Activated naive CD4-positive, alpha-beta T cell treated with anti-CD3 and anti-CD28 coated beads for 36 hours (primary cell): ENCODE measurements at regions not wholly inside any gene's neighbourhood (a gene's known extent, or its start where the extent isn't known, plus 50 kb on each side); places are given as distances from the start of the nearest gene placed in this dataset.

Source experiments
- CTCF ChIA-PET: fragments of 350-600 bp; sonication (Branson Sonifier 250); formaldehyde crosslinking; loops from one replicate; lab custom pipeline; 2021; ENCODE audit warnings: antibody characterized with exemption; lab: Charles Lee
- DNase-seq: peaks from one replicate; pipeline ENCODE4 v3.0.0-alpha.2; 2020
- H3K27ac Mint-ChIP-seq: one replicate; pipeline ENCODE4 v1.8.0; 2021; ENCODE audit warnings: mild to moderate bottlenecking, mixed read lengths
- H3K27me3 Mint-ChIP-seq: one replicate; pipeline ENCODE4 v1.8.0; 2021; ENCODE audit warnings: low read depth, mixed read lengths
- H3K36me3 Mint-ChIP-seq: one replicate; pipeline ENCODE4 v1.8.0; 2021; ENCODE audit warnings: low read depth, mixed read lengths
- H3K4me1 Mint-ChIP-seq: one replicate; pipeline ENCODE4 v1.8.0; 2021; ENCODE audit warnings: low read depth, mixed read lengths
- H3K4me3 Mint-ChIP-seq: one replicate; pipeline ENCODE4 v1.8.0; 2021; ENCODE audit warnings: mild to moderate bottlenecking, moderate library complexity, mixed read lengths
- H3K9me3 Mint-ChIP-seq: one replicate; pipeline ENCODE4 v1.8.0; 2021; ENCODE audit warnings: mixed read lengths
- intact Hi-C: fragments of 100-400 bp; cut with micrococcal nuclease; formaldehyde crosslinking; loops from one replicate; pipeline ENCODE4 v1.15.1; 2023

GRCh38 chr5:54725391-54726280 is 208.1 kb downstream of the SNX18 start:
- H3K27ac Mint-ChIP-seq: no peak overlapping the region
- H3K4me3 Mint-ChIP-seq: no peak overlapping the region
- intact Hi-C loops: no loop called here
- no peaks in the 10 kb centered on the region for H3K4me1 Mint-ChIP-seq
- no peaks in the 10 kb centered on the region for H3K36me3 Mint-ChIP-seq
- CTCF ChIA-PET: no interaction called here
- no peaks in the 10 kb centered on the region for H3K27me3 Mint-ChIP-seq
- no peaks in the 10 kb centered on the region for H3K9me3 Mint-ChIP-seq
- DNase-seq: no peak

GRCh38 chr5:54722846-54723433 is 205.4 kb downstream of the SNX18 start:
- H3K4me3 Mint-ChIP-seq: no peak overlapping the region
- no peak overlapping the region for H3K27ac Mint-ChIP-seq
- H3K9me3 Mint-ChIP-seq: no peaks in the 10 kb centered on the region
- peaks cover 3% of the 10 kb centered on the region for H3K4me1 Mint-ChIP-seq
- intact Hi-C loops: no loop called here
- DNase-seq: no peak
- no peaks in the 10 kb centered on the region for H3K36me3 Mint-ChIP-seq
- no peaks in the 10 kb centered on the region for H3K27me3 Mint-ChIP-seq
- CTCF ChIA-PET: interaction anchor here (1.0 kb wide), 1 partner anchor 205 kb away, joined by 3 read pairs; no protein-coding TSS in a partner anchor

DNA sequence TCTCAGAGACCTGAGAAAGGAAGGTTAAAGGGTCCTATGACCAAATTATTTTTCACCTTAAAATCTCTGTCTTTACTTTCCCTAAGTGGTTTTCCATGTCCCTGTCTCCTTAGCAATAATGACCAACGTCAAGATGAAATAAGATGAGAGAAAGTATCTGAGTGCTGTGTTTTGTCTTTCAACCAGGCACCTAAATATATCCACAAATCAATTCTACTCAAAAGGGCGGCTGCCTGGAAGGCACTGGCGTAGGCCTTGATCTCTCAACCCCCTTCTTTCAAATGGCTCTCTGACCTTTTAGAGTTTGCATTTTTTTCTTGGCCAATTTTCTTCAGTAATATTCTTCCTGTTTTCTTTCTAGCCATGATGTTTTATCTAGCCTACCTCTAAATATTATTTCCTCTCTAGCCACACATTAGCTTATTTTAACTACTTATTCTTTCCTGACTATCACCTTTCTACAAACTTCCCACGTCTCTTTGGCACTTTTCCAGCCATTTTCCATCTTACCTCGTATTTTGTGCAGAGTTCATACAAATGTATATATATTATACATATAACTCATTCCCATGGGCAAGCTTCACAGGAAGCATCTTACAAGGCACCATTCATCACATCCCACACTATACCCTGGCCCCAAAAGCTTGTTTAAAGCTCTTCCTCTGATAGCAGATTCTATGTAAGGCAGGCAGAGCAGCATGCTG is 204.5 kb downstream of the SNX18 start:
- DNase-seq: no peak
- CTCF ChIA-PET: interaction anchor here (1.0 kb wide), 1 partner anchor 204 kb away, joined by 3 read pairs; no protein-coding TSS in a partner anchor
- no peaks in the 10 kb centered on the region for H3K36me3 Mint-ChIP-seq
- H3K4me3 Mint-ChIP-seq: no peak overlapping the region
- H3K4me1 Mint-ChIP-seq: peaks cover 7% of the 10 kb centered on the region
- H3K9me3 Mint-ChIP-seq: no peaks in the 10 kb centered on the region
- no peak overlapping the region for H3K27ac Mint-ChIP-seq
- H3K27me3 Mint-ChIP-seq: no peaks in the 10 kb centered on the region
- intact Hi-C loops: loop anchor here (2.0 kb wide), 1 partner anchor 75 kb away; no protein-coding TSS in a partner anchor

DNA sequence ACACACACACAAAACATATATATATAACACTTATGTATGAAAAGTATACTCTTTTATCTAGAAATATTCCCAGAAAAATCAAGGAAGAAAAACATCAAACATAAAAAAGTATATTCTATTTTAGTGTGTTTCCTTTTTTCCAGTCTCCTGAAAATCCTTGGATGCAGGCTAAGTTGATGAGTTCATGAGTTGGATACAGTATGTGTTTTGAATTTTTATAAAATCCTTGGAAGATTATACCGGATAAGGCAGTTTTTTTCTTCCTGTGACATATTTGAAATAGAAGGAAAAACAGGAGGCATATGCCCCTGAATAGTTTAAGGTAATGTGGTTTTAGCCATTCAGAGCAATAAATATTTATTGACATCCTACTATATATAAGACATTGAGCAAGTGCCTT is 203.6 kb downstream of the SNX18 start:
- no peaks in the 10 kb centered on the region for H3K27me3 Mint-ChIP-seq
- H3K9me3 Mint-ChIP-seq: peaks cover 2% of the 10 kb centered on the region
- H3K36me3 Mint-ChIP-seq: no peaks in the 10 kb centered on the region
- H3K4me3 Mint-ChIP-seq: no peak overlapping the region
- H3K27ac Mint-ChIP-seq: no peak overlapping the region
- intact Hi-C loops: loop anchor here (2.0 kb wide), 1 partner anchor 74 kb away; no protein-coding TSS in a partner anchor
- H3K4me1 Mint-ChIP-seq: peaks cover 7% of the 10 kb centered on the region
- CTCF ChIA-PET: no interaction called here
- DNase-seq: no peak

DNA sequence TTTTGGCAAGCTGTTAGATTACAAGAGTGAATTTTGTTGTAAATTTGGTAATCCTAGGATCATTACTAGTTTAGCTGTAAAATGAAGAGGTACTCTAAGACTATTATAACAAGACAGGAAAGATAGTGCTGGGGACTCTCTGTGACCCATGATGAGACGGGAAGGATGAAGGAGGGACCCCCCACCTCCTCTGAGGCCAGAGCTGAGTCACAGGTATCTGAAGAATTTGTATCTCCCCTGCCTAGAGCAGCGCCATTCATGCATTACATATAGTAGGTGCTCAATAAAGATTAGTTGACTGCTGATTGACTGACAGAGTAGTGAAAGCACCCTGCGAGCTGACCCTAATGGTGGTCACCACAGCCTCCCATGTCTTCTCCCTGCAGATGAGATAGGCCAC is 202.8 kb downstream of the SNX18 start:
- no peak for DNase-seq
- Mint-ChIP-seq H3K27me3 (no peaks in the 10 kb centered on the region), H3K36me3 (no peaks in the 10 kb centered on the region), H3K4me3 (no peak overlapping the region), H3K27ac (no peak overlapping the region), H3K9me3 (peaks cover 2% of the 10 kb centered on the region), H3K4me1 (peaks cover 7% of the 10 kb centered on the region)
- intact Hi-C loops: loop anchor here (2.0 kb wide), 1 partner anchor 74 kb away; no protein-coding TSS in a partner anchor
- CTCF ChIA-PET: no interaction called here

DNA sequence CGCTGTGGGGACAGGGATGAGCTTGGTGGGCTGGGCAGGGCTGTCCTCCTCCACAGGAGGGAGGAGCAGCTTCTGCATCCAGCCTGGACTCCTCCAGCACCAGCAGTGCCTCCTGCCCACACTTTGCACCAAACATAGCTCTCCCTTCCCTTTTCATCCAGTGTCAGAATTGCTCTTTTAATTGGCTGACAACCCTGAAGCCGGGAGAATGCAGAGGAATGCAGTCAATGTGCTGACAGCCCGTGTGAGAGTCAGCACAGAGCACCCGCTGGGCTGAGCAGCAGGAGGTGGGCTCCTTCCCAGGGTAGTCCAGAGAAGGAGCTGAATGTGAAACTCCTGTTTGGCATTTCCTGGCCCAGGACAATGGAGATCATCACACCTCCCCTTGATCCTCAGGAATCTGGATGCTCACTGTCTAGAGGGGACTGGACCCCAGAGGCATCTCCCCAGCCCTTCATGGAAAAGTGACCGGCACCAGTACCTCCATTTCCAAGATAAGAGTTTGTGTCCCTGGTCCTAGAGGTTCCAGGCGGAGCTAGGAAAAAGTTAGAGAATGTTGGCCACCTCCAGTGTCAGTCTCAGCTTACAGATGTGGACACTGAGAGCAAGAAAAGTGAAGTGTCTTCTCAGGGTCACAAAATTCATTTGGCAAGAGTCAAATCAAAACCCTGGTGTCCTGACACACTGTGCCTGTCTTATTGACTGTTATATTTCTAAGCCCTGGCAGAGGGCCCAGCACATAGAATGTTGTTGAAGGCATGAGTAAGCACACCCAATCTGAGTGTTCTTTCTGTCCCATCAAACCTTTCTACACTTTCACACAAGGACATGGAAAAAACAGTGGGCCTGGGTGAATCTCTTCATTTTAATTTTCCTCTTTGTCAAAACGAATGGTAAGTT is 202.1 kb downstream of the SNX18 start:
- Mint-ChIP-seq H3K27me3 (no peaks in the 10 kb centered on the region), H3K4me1 (peaks cover 7% of the 10 kb centered on the region), H3K4me3 (no peak overlapping the region), H3K9me3 (peaks cover 2% of the 10 kb centered on the region), H3K36me3 (no peaks in the 10 kb centered on the region), H3K27ac (no peak overlapping the region)
- intact Hi-C loops: loop anchor here (2.0 kb wide), 1 partner anchor 73 kb away; no protein-coding TSS in a partner anchor
- CTCF ChIA-PET: no interaction called here
- peak; percentile 29 for DNase-seq

DNA sequence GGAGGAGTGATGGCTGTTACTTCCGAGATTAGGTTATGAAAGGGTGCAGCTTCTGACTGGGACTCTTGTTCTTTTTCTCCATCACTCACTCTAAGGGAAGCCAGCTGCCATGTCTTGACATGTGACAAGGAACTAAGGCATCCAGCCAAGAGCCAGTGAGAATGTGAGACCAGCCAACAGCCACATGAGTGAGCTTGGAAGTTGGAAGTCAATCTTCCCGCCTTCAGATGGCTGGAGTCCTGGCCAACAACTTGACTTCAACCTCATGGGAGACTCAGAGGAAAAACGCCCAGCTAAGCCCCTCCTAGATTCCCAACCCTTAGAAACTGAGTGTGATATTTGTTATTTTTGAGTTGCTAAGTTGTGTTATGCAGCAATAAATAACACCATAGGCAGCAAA is 201.1 kb downstream of the SNX18 start:
- CTCF ChIA-PET: interaction anchor here (0.7 kb wide), 1 partner anchor 42 kb away, joined by 4 read pairs; no protein-coding TSS in a partner anchor
- Mint-ChIP-seq H3K4me1 (peaks cover 7% of the 10 kb centered on the region), H3K9me3 (peaks cover 2% of the 10 kb centered on the region), H3K27ac (no peak overlapping the region), H3K27me3 (no peaks in the 10 kb centered on the region), H3K36me3 (no peaks in the 10 kb centered on the region), H3K4me3 (no peak overlapping the region)
- no peak for DNase-seq
- intact Hi-C loops: no loop called here

DNA sequence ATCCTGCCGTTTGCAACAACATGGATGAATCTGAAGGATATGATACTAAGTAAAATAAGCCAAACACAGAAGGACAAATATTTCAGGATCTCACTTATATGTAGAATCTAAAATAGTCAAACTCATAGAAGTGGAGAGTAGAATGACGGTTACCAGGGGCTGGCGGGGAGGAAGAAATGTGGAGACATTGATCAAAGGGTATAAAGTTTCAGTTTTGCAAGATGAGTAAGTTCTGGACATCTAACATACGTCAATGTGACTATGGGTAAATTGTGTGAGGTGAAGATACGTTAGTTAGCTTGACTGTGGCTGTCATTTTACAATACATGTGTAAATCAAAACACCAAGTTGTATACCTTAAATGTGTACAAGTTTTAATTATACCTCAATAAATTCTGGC is 200.3 kb downstream of the SNX18 start:
- Mint-ChIP-seq H3K27ac (no peak overlapping the region), H3K27me3 (no peaks in the 10 kb centered on the region), H3K4me1 (peaks cover 7% of the 10 kb centered on the region), H3K9me3 (peaks cover 2% of the 10 kb centered on the region), H3K4me3 (no peak overlapping the region), H3K36me3 (no peaks in the 10 kb centered on the region)
- intact Hi-C loops: no loop called here
- DNase-seq: peak; percentile 44
- CTCF ChIA-PET: interaction anchor here (0.7 kb wide), 1 partner anchor 43 kb away, joined by 4 read pairs; no protein-coding TSS in a partner anchor

DNA sequence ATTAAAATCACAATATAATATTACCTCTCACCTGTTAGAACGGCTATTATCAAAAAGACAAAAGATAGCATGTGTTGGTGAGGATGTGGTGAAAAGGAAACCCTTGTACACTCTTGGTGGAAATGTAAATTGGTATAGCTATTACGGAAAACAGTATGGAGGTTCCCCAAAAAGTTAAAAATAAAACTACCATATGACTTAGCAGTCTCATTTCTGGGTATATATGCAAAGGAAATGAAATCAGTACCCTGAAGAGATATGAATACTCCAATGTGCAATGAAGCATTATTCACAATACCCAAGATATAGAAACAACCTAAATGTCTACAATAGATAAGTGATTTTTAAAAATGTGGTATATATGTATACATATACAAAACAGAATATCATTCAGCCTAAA is 199.9 kb downstream of the SNX18 start:
- Mint-ChIP-seq H3K4me1 (peaks cover 7% of the 10 kb centered on the region), H3K27me3 (no peaks in the 10 kb centered on the region), H3K9me3 (peaks cover 2% of the 10 kb centered on the region), H3K27ac (no peak overlapping the region), H3K4me3 (no peak overlapping the region), H3K36me3 (no peaks in the 10 kb centered on the region)
- CTCF ChIA-PET: no interaction called here
- intact Hi-C loops: no loop called here
- DNase-seq: no peak

DNA sequence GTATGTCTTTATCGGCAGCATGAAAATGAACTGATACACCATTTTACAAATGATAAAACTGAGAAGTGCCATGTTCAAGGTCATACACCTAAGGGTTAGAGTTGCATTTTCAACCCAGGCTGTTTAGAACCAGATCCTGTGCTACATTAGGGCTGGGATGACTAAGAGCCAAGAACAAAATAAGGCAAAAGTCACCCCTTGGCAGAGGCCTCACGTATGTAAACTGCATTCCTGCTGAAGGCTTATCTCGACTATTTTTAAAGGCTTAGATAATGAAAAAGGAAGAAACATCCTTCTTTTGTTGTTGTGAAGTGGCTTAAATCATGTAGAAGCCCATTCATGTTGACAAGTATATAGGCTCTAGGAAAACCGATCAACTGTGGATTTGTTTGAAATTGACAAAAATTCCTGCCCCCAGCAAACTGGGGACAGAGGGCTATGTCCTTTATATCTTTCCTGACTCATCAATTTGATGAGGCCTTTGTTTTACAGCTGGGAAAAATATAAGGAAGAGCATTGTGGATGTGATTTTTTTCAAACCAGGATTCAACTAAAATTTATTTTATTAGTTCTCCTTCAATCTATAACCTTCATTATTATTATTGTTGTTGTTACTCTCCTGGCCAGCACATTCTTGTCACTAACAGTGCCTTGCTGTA is 196.5 kb downstream of the SNX18 start:
- Mint-ChIP-seq H3K27ac (no peak overlapping the region), H3K9me3 (peaks cover 2% of the 10 kb centered on the region)

DNA sequence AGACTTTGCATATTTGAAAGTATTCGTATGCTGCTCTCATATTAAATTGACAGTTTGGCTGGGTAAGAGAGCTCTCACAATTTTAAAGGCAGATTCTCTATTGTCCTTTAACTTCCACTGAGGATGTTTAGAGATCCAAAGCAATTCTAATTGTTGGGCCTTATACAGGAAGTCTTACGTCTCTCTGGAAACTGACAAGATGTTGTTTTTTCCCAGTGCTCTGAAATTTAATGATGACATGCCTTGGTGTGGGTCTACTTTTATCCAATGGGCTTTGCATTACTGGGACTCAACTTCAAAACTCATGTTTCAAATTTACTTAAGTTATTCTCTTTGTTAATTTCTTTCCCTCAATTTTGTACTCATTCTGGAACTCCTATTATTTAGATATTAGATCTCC is 191.5 kb downstream of the SNX18 start:
- Mint-ChIP-seq H3K9me3 (no peaks in the 10 kb centered on the region), H3K4me3 (no peak overlapping the region), H3K36me3 (no peaks in the 10 kb centered on the region), H3K4me1 (no peaks in the 10 kb centered on the region), H3K27ac (no peak overlapping the region), H3K27me3 (no peaks in the 10 kb centered on the region)
- CTCF ChIA-PET: no interaction called here
- no peak for DNase-seq
- intact Hi-C loops: no loop called here

More for the DNA sequence above, 196.5 kb downstream of the SNX18 start:
- Mint-ChIP-seq H3K36me3 (no peaks in the 10 kb centered on the region), H3K4me1 (peaks cover 7% of the 10 kb centered on the region), H3K27me3 (no peaks in the 10 kb centered on the region), H3K4me3 (no peak overlapping the region)
- intact Hi-C loops: no loop called here
- CTCF ChIA-PET: no interaction called here
- DNase-seq: no peak
